Activated CD8-positive, alpha-beta memory T cell treated with anti-CD3 and anti-CD28 coated beads for 4 hours (primary cell): ENCODE measurements at regions not wholly inside any gene's neighbourhood (a gene's known extent, or its start where the extent isn't known, plus 50 kb on each side); places are given as distances from the start of the nearest gene placed in this dataset.
"Not testable (repeated sequence)": the region's sequence is repeated elsewhere in the genome, so short reads cannot be mapped to it uniquely, and the experiment has no call there.

ENCODE experiments used
- DNase-seq, 2 donors: peaks; one replicate each; pipeline ENCODE4 v3.0.0-alpha.2; 2020; ENCODE audit warnings: low read depth in 2 of 2

DNA sequence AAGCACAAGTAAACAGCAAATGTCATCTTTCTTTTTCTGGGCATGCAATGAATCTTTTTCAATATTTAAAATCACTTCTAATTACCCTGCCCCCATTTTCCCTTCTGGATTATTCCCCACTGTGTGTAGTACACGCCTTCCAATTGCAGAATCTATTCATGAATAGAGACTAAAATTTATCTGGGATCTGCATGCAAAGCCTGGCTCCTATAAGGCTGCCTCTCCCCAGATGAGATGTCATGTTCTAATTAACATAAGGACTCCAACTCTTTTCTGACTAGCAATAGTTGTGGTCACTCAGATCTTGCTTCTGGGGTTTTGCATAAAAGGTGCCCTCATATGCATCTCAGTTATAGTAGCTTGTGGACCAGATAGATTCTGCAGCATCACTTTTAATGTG lies 473.5 kb downstream of the BTG1 start:
- no peak for DNase-seq

DNA sequence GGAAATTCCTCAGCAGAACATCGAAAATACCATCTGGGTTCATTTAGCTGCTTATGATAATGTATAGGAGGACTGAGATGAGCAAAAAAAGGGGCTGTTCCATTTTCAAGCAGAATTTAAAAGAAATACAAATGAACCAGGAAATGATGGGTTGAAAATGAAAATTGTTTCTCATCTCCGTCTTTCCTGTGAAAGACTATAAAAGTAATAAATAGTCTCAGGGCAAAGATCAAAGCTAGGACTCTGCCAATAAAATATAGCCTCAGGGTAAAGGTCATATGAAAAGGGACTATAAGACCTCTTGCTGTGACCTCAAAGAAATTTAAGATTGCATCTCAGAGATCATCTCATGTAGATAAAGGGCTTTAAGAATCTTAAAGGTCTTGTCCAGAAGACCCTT lies 478.0 kb downstream of the BTG1 start:
- DNase-seq = no peak

DNA sequence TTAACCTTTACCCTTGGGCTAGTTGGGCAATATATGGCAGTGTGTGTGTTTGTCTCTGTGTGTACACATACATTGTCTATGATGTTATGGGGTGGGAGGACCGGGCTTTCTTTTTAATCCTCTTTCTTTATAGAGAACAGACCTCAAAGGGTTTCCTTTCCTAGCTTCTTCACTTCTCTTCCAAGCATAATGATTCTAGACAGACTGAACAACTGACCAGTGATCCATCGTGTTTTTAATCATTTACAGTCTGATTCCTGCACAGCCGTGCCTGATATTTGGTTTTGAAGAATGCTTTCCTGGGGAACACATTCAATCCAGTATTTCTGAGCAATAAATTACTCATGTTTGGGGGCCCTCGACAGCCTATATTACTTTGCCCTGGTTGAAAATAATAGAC lies 481.1 kb upstream of the DCN start:
- DNase-seq = no peak

DNA sequence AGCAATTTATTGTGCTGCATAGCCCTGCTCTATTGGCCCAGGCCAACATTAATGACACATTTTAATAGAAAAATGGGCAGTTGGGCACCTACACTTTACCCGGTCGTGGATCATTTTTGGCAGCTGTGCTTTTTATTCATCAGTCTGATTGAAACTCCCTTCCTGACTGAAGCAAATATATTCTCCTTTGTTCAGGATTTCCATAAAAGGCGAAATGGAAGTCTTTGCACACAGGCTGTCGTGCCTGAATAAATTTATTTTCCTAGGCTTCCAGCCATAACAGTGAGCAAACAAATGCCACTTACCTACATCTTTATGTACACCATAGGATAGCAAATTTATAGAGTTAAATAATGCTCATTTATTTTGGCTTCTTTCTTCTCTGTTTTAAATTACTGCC lies 480.7 kb upstream of the DCN start:
- DNase-seq = no peak

DNA sequence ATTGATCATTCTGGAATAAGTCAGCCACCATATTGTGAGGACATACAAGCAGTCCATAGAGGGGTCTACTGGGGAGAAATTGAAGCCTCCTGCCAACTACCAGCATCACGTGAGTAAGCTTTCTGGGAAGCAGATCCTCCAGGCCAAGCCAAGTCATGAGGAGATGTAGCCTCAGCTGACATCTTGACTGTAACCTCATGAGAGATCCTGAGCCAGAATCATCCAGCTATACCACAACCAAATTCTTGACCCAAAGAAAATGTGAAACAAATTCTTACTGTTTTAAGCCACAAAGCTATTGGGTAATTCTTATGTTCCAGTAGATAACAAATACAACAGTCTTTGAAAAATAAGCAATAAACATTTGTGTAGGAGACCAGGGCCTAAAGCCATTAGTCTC lies 479.4 kb upstream of the DCN start:
- DNase-seq = no peak

DNA sequence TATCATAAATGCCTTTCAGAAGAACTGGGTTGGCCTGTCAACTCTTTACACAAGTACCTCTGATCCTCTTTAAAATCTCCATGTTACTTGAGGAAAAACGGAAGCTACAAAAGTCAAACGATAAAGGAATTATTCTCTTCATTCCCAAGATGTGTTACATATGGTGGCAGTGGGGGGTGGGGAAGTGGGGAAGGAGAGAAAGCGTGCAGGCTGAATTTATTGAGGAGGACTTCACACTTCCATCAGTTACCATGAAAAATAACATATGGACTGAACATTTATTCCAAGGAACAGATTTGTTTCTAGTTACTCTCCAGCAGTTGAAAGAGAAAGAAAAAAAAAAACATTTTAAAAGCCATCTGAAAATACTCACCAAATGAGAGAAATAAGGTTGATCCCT lies 474.4 kb upstream of the DCN start:
- no peak for DNase-seq

DNA sequence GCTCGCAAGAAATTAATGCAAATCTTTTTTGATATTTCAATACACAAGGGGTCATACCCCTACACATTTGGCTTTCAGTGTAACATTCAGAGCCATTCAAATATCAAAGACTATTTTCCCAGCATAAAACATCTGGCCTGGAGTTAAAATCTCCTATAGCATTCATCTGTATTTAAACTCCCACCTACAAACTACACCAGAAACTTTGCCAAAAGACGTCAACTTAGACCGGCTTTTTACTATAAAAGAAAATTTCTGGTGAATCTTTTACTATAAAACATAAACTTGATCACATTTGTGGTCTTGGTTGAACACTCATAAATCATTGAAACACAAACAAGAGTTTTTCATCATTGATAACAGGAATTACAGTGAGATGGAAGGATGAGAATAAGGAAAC lies 473.3 kb upstream of the DCN start:
- no peak for DNase-seq

DNA sequence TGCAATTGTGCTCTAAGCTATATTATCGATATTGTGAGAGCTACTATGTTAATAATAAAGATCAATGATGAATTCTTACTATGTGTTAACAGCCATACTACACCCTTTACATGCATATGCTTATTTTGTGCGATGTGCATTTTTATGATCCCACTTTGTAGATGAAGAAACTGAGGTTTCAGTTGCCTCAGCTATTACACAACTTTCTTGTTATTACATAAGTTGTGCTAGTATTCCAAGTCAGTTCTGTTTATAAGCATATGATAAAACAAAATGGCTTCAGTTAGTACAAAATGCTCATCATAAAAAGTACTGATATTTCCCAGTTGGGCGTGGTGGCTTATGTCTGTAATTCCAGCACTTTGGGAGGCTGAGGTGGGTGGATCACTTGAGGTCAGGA lies 471.5 kb upstream of the DCN start:
- no peak for DNase-seq

DNA sequence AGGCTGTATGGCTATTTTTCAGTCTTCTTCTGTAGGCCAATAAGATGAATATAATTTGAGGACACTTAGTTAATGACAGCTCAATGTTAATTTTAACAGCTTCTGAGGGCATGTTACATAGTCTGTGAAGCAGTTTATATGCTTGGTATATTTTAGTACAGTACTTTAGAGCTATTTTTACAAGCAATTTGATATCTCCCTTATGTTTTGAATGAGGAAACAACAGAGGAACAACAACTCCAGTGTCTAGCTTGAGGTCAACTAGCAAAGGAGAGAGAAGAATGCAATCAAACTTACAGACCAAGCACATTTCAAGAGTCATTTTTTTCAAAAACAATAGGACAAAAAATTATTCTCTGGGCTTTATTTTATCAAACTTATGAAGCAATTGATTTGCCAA lies 469.1 kb upstream of the DCN start:
- DNase-seq = no peak

DNA sequence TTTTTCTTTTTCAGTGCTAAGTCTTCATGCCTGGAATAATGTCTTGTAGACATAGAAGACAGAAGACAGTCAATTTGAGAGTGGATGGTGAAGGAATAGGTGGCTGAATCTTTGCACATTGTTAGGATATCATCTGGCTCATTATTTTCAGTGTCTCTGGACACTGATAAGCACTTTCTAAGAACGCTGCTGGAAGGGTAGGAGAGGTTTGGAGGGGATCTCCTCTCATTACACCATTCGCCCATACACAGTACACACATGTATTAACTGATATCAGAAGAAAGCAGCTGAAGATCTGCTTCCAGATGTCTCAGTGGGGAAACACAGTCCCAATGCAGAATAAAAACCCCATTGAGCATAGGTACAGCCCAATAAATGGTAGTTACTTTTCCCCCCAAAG lies 461.1 kb upstream of the DCN start:
- no peak for DNase-seq

DNA sequence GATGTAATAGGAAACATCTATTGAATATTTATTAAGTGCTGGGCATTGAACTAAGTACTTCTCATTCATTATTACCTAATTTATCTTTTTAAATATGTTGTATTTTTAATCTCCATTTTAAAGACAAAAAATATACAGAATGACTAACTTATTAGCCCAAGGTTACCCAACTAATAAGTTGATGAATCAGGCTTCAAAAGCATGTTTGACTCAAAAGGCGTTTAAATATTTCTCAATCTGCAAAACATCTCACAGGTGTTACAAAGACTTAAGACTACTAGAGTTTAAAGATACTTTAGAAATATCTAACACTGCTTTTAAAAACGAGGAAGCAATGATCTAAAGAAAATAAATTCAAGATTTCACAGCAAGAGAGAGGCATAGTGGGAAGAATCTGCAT lies 457.4 kb upstream of the DCN start:
- DNase-seq = no peak

DNA sequence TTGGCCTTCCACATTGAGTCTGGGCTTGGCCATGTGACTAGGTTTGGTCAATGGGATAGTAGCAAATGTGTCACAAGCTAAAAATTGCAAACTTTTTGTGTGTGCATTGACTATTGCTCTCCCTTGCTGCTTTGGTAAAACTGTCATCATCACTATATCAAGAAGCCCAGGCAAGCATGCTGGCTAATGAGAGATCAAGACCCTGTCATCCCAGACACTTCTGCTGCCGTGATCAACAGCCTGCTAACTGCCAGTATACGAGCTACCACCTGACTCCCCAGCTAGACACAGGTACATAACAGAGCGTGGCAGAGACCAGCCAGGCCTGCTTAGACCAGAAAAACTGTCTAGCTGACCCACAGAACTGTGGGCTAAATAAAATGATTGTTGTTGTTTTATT lies 456.7 kb upstream of the DCN start:
- no peak for DNase-seq

DNA sequence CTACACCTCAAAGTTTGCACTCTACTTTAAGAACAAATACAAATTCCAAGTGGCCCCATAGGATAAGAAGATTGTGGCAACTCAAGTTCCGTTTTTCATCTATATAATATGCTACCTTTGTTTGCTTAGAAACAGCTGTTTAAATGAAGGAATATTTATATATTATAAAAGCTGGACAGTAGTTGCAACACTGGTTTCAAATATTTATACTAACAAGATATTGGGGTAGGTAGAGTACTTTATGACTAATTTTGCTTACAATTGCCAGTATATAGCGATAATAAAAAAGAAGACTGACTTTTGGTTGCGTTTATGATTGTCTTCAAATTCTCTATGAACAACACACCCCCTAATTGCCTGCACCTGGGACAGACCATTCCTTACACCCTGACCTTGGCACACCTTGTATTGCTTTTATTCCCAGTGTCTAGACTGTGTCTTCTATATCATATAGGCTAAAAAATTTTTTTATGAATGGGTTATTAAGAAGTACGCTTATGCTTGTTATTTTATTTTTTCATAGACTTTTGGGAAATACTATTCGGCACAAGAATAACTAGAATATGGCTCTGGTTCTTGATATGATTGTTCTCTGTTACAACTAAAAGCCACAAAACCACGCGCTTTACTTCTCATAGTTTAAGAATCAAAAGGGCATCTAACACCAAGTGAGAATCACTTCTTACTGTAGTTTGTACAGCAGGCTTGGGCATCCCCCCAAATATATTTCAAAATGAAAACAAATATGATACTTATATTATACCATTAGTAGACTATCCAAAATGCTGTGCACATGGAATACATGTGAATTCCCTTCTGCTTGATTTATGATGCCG lies 455.4 kb upstream of the DCN start:
- no peak for DNase-seq

DNA sequence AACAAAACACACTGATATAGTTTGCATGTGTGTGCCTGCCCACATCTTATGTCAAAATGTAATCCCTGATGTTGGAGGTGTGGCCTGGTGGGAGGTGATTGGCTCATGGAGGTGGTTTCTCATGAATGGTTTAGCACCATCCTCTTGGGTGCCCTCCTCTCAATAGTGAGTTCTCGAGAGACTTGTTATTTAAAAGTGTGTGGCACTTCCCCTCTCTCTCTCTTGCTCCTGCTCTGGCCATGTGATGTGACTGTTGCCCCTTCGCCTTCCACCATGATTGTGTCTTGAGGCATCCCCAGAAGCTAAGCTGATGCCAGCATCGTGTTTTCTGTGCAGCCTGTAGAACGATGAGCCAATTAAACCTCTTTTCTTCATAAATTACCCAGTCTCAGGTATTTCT lies 454.1 kb upstream of the DCN start:
- DNase-seq = no peak

DNA sequence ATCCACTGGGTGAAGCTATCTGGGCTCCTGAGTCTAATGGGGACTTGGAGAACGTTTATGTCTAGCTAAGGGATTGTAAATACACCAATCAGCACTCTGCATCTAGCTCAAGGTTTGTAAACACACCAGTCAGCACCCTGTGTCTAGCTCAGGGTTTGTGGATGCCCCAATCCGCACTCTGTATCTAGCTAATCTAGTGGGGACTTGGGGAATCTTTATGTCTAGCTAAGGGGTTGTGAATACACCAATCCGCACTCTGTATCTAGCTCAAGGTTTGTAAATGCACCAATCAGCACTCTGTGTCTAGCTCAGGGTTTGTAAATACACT lies 451.7 kb upstream of the DCN start:
- not testable (repeated sequence) for DNase-seq

DNA sequence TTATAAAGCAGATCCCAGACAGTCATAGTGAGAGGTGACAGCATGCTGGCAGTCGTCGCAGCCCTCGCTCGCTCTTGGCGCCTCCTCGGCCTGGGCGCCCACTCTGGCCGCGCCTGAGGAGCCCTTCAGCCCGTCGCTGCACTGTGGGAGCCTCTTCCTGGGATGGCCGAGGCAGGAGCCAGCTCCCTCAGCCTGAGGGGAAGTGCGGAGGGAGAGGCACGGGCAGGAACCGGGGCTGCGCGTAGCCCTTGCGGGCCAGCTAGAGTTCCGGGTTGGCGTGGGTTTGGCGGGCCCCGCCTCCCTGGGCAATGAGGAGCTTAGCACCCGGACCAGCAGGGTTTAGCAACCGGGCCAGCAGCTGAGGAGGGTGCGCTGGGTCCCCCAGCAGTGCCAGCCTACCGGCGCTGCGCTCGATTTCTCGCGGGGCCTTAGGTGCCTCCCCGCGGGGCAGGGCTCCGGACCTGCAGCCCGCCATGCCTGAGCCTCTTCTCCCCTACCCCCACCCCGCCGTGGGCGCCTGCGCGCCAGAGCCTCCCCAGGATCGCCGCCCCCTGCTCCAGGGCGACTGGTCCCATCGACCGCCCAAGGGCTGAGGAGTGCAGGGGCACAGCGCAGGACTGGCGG lies 451.2 kb upstream of the DCN start:
- DNase-seq = no peak

DNA sequence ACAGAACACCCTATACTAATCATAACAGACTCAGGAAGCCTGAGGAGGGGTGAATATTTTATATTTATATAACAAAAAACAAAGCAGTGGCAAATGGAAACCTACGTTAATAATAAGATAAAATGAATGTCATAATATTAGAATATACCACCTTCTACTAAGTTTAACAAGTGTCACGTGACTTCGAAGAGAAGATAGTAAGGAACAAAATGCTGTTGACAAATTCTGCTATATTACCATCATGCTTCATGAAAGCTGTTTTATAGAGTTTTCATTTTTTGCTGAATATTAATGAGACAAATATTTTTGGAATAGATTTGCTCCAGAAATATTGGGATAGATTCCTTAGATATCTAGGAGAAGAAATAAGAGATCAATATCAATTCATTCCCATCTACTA lies 450.6 kb upstream of the DCN start:
- no peak for DNase-seq

DNA sequence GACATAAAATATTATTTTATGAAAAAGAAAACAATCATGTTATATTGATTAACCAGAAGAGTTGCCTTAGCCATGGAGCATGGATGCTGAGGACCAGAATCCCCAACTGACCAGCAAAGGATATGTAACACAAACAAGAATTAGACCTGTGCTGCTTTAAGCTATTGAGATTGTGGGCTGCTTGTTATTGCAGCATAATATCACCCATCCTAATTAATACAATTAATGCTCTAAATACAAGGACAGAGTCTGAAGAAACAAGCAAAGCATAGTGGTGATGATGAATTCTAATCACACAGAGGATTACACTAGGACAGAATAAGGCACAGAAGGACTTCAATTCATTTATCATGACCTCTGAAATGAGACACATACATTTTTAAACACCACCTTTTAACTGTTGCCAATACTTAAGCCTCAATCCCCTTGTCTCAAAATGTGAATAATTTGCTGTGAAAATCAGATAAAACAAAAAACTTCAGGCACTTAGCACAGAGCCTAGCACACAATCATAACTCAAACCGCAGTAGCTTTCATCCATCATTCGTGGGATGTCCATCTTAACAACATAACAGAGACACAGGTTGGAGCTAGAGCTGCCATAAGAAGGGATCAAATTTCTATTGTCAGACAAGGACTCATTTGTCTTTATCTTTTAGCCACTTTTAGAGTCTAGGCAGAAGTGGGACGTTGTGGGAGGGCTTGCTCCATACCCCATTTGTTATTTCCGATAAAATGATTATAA lies 449.6 kb upstream of the DCN start:
- DNase-seq = no peak

DNA sequence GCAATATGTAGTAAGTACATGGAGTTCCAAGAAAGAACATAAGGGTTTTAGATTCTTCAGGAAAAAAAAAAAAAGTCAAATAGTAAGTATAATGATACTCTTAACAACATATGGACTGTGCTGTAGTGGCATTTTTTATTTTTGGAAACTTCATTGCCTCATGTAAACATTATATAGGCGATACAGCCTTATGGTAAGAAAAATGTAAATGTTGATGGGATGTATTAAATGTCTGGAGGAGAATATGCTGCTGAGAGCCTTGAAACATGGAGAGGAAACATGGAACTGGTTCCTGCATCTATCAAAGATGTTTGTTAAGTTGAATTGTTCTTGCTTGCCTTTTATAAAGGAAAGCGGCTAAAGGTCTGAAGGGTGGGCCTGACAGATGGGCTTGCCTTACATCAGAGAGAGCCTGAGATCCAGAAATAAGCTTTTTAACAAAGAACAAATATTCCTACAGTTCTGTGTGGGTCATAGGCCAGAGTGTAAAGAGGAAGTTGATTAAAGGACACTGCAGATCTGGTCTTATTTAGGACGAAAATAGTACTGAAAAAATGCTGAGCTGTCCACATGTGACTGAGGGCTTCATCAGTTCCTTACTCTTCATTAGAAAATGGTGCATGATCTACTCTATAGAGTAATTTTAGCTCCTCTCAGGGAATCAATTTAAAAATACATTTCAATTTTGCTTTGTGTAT lies 448.1 kb upstream of the DCN start:
- no peak for DNase-seq

DNA sequence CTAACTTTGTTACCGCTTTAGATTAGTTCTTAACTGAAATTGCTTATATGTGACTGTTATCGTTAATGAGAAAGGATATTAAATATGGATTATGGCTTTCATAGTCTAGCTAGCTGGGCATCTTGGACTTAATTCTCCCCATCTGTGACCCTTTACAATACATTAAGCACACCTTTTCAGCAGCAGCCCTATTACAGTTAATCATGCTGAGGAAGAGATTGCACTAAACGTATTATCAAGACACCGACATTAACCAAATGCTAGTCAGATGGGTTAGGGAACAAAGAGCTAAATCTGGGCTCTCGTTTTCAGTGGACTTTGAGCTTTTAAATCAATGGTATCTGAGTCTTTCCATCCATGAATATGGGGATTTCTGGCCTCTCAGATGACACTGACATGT lies 447.5 kb upstream of the DCN start:
- no peak for DNase-seq

DNA sequence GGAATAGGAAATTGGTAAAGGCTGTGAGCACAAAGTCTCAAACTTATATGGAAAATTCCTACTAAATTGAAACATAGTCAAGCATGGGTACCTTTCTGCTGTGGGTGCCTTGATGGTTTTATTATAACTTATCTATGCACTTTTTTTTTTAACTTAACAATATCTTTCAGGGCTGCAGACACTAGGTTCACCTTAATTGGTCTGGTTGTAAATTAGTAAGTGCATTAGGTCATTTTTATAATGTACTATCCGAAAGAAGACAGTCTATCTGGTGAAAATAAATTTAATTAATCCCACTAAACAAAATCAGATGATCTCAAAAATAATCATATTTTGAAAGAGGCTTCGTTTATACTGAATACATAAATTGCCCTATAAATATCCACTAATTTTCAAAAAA lies 446.8 kb upstream of the DCN start:
- DNase-seq = no peak

DNA sequence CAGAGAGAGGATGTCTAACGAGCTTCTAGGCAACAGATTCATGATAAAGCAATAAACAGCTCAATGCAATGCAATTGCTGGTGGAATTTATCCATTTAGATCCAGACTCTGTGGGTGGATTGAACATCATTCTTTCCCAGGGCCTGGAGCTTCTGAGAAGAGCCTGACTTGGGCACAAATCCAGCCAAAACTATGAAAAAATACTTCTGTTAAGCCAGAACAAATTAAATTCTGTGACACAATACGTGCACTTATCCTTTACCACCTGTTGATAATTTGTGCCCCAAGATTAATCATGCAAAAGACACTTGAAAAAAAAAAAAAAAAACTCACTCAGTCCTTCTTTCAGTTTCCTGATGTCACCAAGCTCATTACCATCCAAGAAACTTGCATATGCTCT lies 446.0 kb upstream of the DCN start:
- DNase-seq = no peak

DNA sequence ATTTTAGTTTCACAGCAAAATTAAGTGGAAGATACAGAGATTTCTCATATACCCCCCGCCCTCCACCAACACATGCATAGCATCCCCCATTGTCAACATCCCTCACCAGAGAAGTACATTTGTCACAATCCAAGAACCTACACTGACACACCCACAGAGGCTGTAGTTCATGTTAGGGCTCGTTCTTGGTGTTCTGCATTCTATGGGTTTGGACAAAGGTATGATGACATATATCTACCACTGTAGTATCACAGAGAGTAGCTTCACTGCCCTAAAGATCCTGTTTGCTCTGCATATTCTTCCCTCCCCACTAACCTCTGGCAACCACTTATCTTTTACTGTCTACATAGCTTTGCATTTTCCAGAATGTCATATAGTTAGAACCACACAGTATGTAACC lies 444.6 kb upstream of the DCN start:
- no peak for DNase-seq
